ENCODE measurements at regions not wholly inside any gene's neighbourhood (a gene's known extent, or its start where the extent isn't known, plus 50 kb on each side); places are given as distances from the start of the nearest gene placed in this dataset.

GRCh38 chr4:37109756-37110155 lies 134.8 kb upstream of the NWD2 start:
- H3K27me3 ChIP-seq (ENCODE audit: low read depth): no peaks in the 10 kb centered on the region

GRCh38 chr4:37124800-37125199 lies 119.7 kb upstream of the NWD2 start:
- DNase-seq: no peak
- no peak for TF ChIP-seq CTCF (IDR thresholded peaks at IDR 0.05)
- no peaks in the 10 kb centered on the region for H3K36me3 ChIP-seq
- no peaks in the 10 kb centered on the region for H3K4me1 ChIP-seq
- H3K4me3 ChIP-seq: no peak overlapping the region
- ATAC-seq: no peak
- no peak overlapping the region for H3K27ac ChIP-seq
- intact Hi-C loops (cut with DNase I): no loop called here
- no peaks in the 10 kb centered on the region for H3K27me3 ChIP-seq (ENCODE audit: low read depth)
- no peaks in the 10 kb centered on the region for H3K9me3 ChIP-seq

More at GRCh38 chr4:37109756-37110155, 134.8 kb upstream of the NWD2 start:
- no peaks in the 10 kb centered on the region for H3K36me3 ChIP-seq
- no peak overlapping the region for H3K4me3 ChIP-seq
- H3K4me1 ChIP-seq: no peaks in the 10 kb centered on the region
- DNase-seq (no peak), ATAC-seq (no peak)
- no peaks in the 10 kb centered on the region for H3K9me3 ChIP-seq
- no peak overlapping the region for H3K27ac ChIP-seq
- intact Hi-C loops (cut with DNase I): no loop called here
- TF ChIP-seq CTCF (IDR thresholded peaks at IDR 0.05): no peak

- H3K36me3 ChIP-seq: no peaks in the 10 kb centered on the region
- no peaks in the 10 kb centered on the region for H3K9me3 ChIP-seq
- intact Hi-C loops (cut with DNase I): no loop called here
- ATAC-seq (no peak), DNase-seq (no peak)
- H3K27ac ChIP-seq: no peak overlapping the region
- H3K4me1 ChIP-seq: no peaks in the 10 kb centered on the region
- H3K27me3 ChIP-seq (ENCODE audit: low read depth): no peaks in the 10 kb centered on the region
- no peak for TF ChIP-seq CTCF (IDR thresholded peaks at IDR 0.05)
- H3K4me3 ChIP-seq: no peak overlapping the region
These were observed 118.5 kb upstream of the NWD2 start for GRCh38 chr4:37126051-37126450.

GRCh38 chr4:37130465-37130864 lies 114.1 kb upstream of the NWD2 start:
- ATAC-seq (no peak), DNase-seq (no peak)
- TF ChIP-seq CTCF (IDR thresholded peaks at IDR 0.05): no peak
- Histone ChIP-seq H3K4me1 (no peaks in the 10 kb centered on the region), H3K9me3 (no peaks in the 10 kb centered on the region), H3K36me3 (no peaks in the 10 kb centered on the region), H3K27ac (no peak overlapping the region), H3K4me3 (no peak overlapping the region), H3K27me3 (ENCODE audit: low read depth) (no peaks in the 10 kb centered on the region)
- intact Hi-C loops (cut with DNase I): no loop called here

GRCh38 chr4:37132351-37132974 lies 112.1 kb upstream of the NWD2 start:
- no peak for ATAC-seq
- no peaks in the 10 kb centered on the region for H3K9me3 ChIP-seq
- no peak for TF ChIP-seq CTCF (IDR thresholded peaks at IDR 0.05)
- no peak overlapping the region for H3K4me3 ChIP-seq
- DNase-seq: no peak
- intact Hi-C loops (cut with DNase I): no loop called here
- no peaks in the 10 kb centered on the region for H3K4me1 ChIP-seq
- no peak overlapping the region for H3K27ac ChIP-seq
- H3K27me3 ChIP-seq (ENCODE audit: low read depth): no peaks in the 10 kb centered on the region
- H3K36me3 ChIP-seq: no peaks in the 10 kb centered on the region

Data from lower lobe of right lung (tissue), 2 donors.